OCI-LY1 (cell line): ENCODE measurements at regions not wholly inside any gene's neighbourhood (a gene's known extent, or its start where the extent isn't known, plus 50 kb on each side); places are given as distances from the start of the nearest gene placed in this dataset.

Source experiments
- H2AFZ ChIP-seq: fragments of 200-600 bp; sonication (generic), shearing (Covaris generic); 2 replicates; pipeline ENCODE4 v1.6.0; 2014; ENCODE audit warnings: antibody characterized with exemption, mild to moderate bottlenecking, low read length
- H3F3A ChIP-seq: fragments of 200-600 bp; sonication (generic), shearing (Covaris generic); 2 replicates; pipeline ENCODE4 v1.6.0; 2014; ENCODE audit warnings: mild to moderate bottlenecking, antibody characterized with exemption, low read length, moderate library complexity; ENCODE audit not compliant: insufficient read depth
- H3K27ac ChIP-seq: fragments of 200-600 bp; sonication (generic); 2 replicates; pipeline ENCODE4 v1.5.1; 2014; ENCODE audit warnings: low read length, mixed run types, mild to moderate bottlenecking, low read depth; ENCODE audit not compliant: poor library complexity, severe bottlenecking
- H3K27me3 ChIP-seq: fragments of 200-600 bp; sonication (generic); 2 replicates; pipeline ENCODE4 v1.6.0; 2014; ENCODE audit warnings: antibody characterized with exemption, mild to moderate bottlenecking, low read length, moderate library complexity; ENCODE audit not compliant: insufficient read depth
- H3K36me3 ChIP-seq: fragments of 200-600 bp; sonication (generic); 2 replicates; pipeline ENCODE4 v1.6.1; 2014; ENCODE audit warnings: mild to moderate bottlenecking, antibody characterized with exemption, low read length, moderate library complexity, mixed read lengths; ENCODE audit not compliant: insufficient read depth
- H3K4me1 ChIP-seq: fragments of 200-600 bp; sonication (generic); 2 replicates; pipeline ENCODE4 v1.5.1; 2014; ENCODE audit warnings: mild to moderate bottlenecking, low read length, moderate library complexity; ENCODE audit not compliant: insufficient read depth, severe bottlenecking
- H3K4me2 ChIP-seq: fragments of 200-600 bp; sonication (generic), shearing (Covaris generic); 2 replicates; pipeline ENCODE4 v1.6.1; 2014; ENCODE audit warnings: low read length
- H3K4me3 ChIP-seq: fragments of 200-600 bp; sonication (generic); 2 replicates; pipeline ENCODE4 v1.5.1; 2014; ENCODE audit warnings: low read length, low read depth, mild to moderate bottlenecking, mixed read lengths; ENCODE audit not compliant: poor library complexity, severe bottlenecking
- H3K79me2 ChIP-seq: fragments of 200-600 bp; shearing (Covaris generic); 2 replicates; pipeline ENCODE4 v1.6.1; 2016; ENCODE audit warnings: mixed run types, low read length, mixed read lengths; ENCODE audit not compliant: insufficient read depth
- H3K9ac ChIP-seq: fragments of 200-600 bp; sonication (generic), shearing (Covaris generic); 2 replicates; pipeline ENCODE4 v1.6.1; 2014; ENCODE audit warnings: mild to moderate bottlenecking, low read length, mixed read lengths
- H3K9me2 ChIP-seq: fragments of 200-600 bp; sonication (generic), shearing (Covaris generic); 2 replicates; pipeline ENCODE4 v1.6.1; 2014; ENCODE audit warnings: low read depth, mild to moderate bottlenecking, low read length, mixed read lengths
- H3K9me3 ChIP-seq: fragments of 200-600 bp; shearing (Covaris generic); 2 replicates; pipeline ENCODE4 v1.6.1; 2014; ENCODE audit warnings: low read length, mixed read lengths
- H4K20me1 ChIP-seq: fragments of 200-600 bp; sonication (generic), shearing (Covaris generic); 2 replicates; pipeline ENCODE4 v1.6.0; 2016; ENCODE audit warnings: mild to moderate bottlenecking, low read length; ENCODE audit not compliant: insufficient read depth
- EZH2 ChIP-seq: fragments of 200-600 bp; sonication (generic), shearing (Covaris generic); IDR thresholded peaks from 2 replicates; pipeline ENCODE4 v1.8.0; 2017; ENCODE audit warnings: borderline replicate concordance, mixed run types, mild to moderate bottlenecking, antibody characterized with exemption, low read length, moderate library complexity, mixed read lengths
- TF ChIP-seq, protein P1 (sequence below): fragments of 200-600 bp; sonication (generic), shearing (Covaris generic); IDR thresholded peaks from 2 replicates; pipeline ENCODE4 v1.5.1; 2017; ENCODE audit warnings: mild to moderate bottlenecking, antibody characterized with exemption, low read length, moderate library complexity, mixed read lengths

DNA sequence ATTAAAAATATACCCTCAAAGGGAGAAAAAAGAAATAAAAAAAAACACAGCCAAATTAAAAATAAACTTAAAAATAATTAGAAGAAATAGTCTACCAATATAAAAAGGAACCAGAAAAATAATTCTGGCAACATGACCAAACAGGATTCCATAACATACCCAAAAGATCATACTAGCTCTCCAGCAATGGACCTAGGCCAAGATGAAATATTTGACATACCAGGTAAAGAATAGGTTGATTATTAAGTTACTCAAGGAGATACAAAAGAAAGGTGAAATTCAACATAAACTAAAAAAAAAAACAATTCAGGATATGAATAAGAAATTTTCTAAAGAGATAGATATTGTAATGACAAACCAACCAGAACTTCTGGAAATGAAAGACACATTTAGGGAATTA lies 121.3 kb upstream of the SCAF11 start:
- Histone ChIP-seq H3K9ac (no peak overlapping the region; the same call in 1 of the 2 replicates), H3K27ac (peak overlapping the region; percentile 99), H3K36me3 (0 out of 2 replicates have a peak, but pooled peaks cover 4% of the 10 kb centered on the region), H4K20me1 (no peaks in the 10 kb centered on the region), H3K79me2 (no peaks in the 10 kb centered on the region), H3K4me1 (peaks cover 53% of the 10 kb centered on the region), H3K4me2 (0 out of 2 replicates have a peak overlapping the region, but pooled peaks have one; percentile 41), H3K9me3 (peaks cover 4% of the 10 kb centered on the region; the same call in 1 of the 2 replicates), H3K4me3 (no peak overlapping the region), H2AFZ (0 out of 2 replicates have a peak overlapping the region, but pooled peaks have one; percentile 24), H3F3A (peaks cover 11% of the 10 kb centered on the region), H3K9me2 (no peaks in the 10 kb centered on the region), H3K27me3 (no peaks in the 10 kb centered on the region)
- TF ChIP-seq, protein P1, sequence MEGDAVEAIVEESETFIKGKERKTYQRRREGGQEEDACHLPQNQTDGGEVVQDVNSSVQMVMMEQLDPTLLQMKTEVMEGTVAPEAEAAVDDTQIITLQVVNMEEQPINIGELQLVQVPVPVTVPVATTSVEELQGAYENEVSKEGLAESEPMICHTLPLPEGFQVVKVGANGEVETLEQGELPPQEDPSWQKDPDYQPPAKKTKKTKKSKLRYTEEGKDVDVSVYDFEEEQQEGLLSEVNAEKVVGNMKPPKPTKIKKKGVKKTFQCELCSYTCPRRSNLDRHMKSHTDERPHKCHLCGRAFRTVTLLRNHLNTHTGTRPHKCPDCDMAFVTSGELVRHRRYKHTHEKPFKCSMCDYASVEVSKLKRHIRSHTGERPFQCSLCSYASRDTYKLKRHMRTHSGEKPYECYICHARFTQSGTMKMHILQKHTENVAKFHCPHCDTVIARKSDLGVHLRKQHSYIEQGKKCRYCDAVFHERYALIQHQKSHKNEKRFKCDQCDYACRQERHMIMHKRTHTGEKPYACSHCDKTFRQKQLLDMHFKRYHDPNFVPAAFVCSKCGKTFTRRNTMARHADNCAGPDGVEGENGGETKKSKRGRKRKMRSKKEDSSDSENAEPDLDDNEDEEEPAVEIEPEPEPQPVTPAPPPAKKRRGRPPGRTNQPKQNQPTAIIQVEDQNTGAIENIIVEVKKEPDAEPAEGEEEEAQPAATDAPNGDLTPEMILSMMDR: no peak
- TF ChIP-seq EZH2: no peak

DNA sequence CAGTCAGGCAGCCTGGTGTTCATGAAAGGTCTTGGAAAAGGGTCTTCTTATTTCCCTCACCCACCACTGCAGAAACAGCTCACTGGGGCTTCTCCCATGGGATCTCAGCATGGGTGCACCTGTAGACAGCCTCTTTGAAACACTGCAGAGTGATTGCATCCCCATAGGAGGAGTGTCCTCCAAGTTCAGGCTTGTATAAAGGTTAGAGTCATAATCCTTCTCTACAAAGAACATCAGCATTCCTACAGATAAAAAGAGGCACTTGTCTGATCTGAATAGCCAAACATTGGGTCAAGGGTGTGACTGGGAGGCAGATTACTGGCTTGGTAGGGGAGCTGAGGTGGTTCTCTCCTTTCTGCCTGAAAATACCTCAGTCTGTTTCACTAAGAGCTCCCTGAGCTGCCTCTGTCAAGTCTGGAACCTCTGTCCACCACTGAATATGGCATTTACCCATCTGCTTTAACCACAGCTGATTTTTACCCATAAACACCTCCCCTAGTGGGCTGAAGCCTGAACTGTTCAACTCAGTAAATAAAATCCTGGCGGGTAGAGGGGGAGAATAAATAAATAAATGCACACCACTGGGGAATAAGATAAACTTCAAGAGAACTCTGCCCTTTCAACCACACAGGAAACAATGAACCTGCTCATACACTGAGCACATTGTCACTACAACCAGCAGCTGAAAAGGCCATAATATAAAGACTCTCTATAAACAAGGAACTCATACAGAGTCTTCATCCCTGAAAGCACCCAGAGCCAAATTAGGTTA lies 120.7 kb upstream of the SCAF11 start:
- Histone ChIP-seq H3K27me3 (no peaks in the 10 kb centered on the region), H3K4me2 (peak overlapping the region; percentile 41; the same call in 1 of the 2 replicates), H3K9ac (peak overlapping the region; percentile 49; the same call in 1 of the 2 replicates), H3K79me2 (no peaks in the 10 kb centered on the region), H3K36me3 (0 out of 2 replicates have a peak, but pooled peaks cover 4% of the 10 kb centered on the region), H3K9me2 (no peaks in the 10 kb centered on the region), H3K4me3 (no peak overlapping the region), H3F3A (peaks cover 11% of the 10 kb centered on the region), H4K20me1 (no peaks in the 10 kb centered on the region), H3K27ac (peak overlapping the region; percentile 99), H3K9me3 (peaks cover 4% of the 10 kb centered on the region; the same call in 1 of the 2 replicates), H2AFZ (0 out of 2 replicates have a peak overlapping the region, but pooled peaks have one; percentile 24), H3K4me1 (peaks cover 58% of the 10 kb centered on the region)
- TF ChIP-seq EZH2: no peak
- TF ChIP-seq, protein P1: peak; percentile 39; the same call in 1 of the 2 replicates

DNA sequence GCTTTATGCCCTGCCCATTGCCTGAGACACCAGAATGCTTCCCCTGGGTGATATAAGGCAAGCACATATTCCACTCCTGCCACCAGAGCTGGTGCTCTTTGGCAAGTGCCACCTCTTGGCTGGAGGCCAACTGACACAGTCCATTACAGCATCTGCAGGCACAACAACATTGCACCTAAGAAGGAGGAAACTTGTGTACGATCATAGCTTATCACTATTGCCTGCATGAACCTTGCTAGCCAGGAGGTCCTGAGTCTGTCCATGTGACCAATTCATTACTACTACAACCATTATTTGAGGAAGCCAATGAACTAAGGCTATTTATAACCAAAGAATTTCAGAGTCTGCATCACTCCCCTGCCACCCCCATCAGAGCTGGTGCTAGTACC lies 119.8 kb upstream of the SCAF11 start:
- H2AFZ ChIP-seq: no peak overlapping the region
- peaks cover 11% of the 10 kb centered on the region for H3F3A ChIP-seq
- H4K20me1 ChIP-seq: no peaks in the 10 kb centered on the region
- peaks cover 58% of the 10 kb centered on the region for H3K4me1 ChIP-seq
- peaks cover 4% of the 10 kb centered on the region; the same call in 1 of the 2 replicates for H3K9me3 ChIP-seq
- no peak for TF ChIP-seq EZH2
- TF ChIP-seq, protein P1: no peak; the same call in 1 of the 2 replicates
- no peak overlapping the region for H3K4me3 ChIP-seq
- peak overlapping the region; percentile 41; the same call in 1 of the 2 replicates for H3K4me2 ChIP-seq
- H3K9me2 ChIP-seq: no peaks in the 10 kb centered on the region
- peak overlapping the region; percentile 99 for H3K27ac ChIP-seq
- H3K27me3 ChIP-seq: no peaks in the 10 kb centered on the region
- H3K79me2 ChIP-seq: no peaks in the 10 kb centered on the region
- 0 out of 2 replicates have a peak, but pooled peaks cover 4% of the 10 kb centered on the region for H3K36me3 ChIP-seq
- H3K9ac ChIP-seq: peak overlapping the region; percentile 53; the same call in 1 of the 2 replicates
